Activated B cell treated with CpG ODN at 0.5 μM for 24 hours (primary cell): ENCODE measurements at regions not wholly inside any gene's neighbourhood (a gene's known extent, or its start where the extent isn't known, plus 50 kb on each side); places are given as distances from the start of the nearest gene placed in this dataset.

Experiments used
- ATAC-seq: fragments of 200-7000 bp; cut with Tn5 transposase; one replicate; pipeline ENCODE4 v1.10.0; 2021; ENCODE audit warnings: low read depth, mild to moderate bottlenecking, moderate library complexity
- CTCF ChIA-PET: fragments of 350-600 bp; sonication (Branson Sonifier 250); formaldehyde crosslinking; loops from one replicate; lab custom pipeline; 2021; ENCODE audit warnings: antibody characterized with exemption; lab: Charles Lee
- POLR2A ChIA-PET: fragments of 350-600 bp; sonication (Branson Sonifier 250); formaldehyde crosslinking; loops from one replicate; lab custom pipeline; 2021; ENCODE audit warnings: antibody characterized with exemption; lab: Charles Lee
- DNase-seq: peaks from one replicate; pipeline ENCODE4 v3.0.0; 2022
- H3K27ac Mint-ChIP-seq: one replicate; pipeline ENCODE4 v1.8.0; 2020; ENCODE audit warnings: mixed read lengths
- H3K27me3 Mint-ChIP-seq: one replicate; pipeline ENCODE4 v1.8.0; 2021; ENCODE audit warnings: mixed read lengths
- H3K36me3 Mint-ChIP-seq: one replicate; pipeline ENCODE4 v1.8.0; 2021; ENCODE audit warnings: low read depth, mixed read lengths
- H3K4me1 Mint-ChIP-seq: one replicate; pipeline ENCODE4 v1.8.0; 2021; ENCODE audit warnings: mixed read lengths
- H3K4me3 Mint-ChIP-seq: one replicate; pipeline ENCODE4 v1.8.0; 2020; ENCODE audit warnings: mild to moderate bottlenecking, mixed read lengths
- H3K9me3 Mint-ChIP-seq: one replicate; pipeline ENCODE4 v1.8.0; 2020; ENCODE audit warnings: mixed read lengths
- CTCF ChIP-seq: fragments of 200-600 bp; IDR thresholded peaks from one replicate; pipeline ENCODE4 v1.8.0; 2022; ENCODE audit warnings: antibody characterized with exemption, mild to moderate bottlenecking
- intact Hi-C: fragments of 100-400 bp; cut with micrococcal nuclease; formaldehyde crosslinking; loops from one replicate; pipeline ENCODE4 v1.15.1; 2024

DNA sequence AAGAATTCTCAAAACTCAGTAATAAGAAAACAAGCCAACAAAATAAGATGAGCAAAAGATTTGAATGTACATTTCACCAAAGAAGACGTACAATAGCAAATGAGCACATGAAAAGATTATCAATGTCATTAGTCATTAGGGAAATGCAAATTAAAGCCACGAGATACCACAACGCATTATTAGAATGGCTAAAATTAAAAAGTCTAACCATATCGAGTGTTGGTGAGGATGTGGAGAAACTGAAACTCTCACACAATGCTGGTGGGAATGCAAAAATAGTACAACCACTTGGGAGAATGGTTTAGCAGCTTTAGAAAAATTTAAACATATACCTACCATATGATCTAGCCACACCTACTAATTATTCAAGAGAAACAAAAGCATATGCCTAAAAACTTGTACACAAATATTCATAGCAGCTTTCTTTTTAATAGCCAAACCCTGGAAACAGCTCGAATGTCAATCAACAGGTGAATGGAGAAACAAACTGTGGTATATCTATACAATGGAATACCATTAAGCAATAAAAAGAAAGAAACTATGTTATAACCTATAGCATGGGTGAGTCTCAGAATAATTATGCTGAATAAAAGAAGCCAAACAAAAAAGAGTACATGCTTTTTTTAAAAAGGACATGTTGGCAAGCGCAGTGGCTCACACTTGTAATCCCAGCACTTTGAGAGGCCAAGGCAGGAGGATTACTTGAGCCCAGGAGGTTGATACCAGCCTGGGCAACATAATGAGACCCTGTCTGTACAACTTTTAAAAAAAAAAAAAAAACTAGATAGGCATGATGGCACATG is 103.6 kb downstream of the LITAF start:
- ChIA-PET POLR2A (interaction anchor here (0.6 kb wide), 2 partner anchors 11 to 59 kb away, joined by 3 read pairs; no protein-coding TSS in a partner anchor), CTCF (no interaction called here)
- H3K36me3 Mint-ChIP-seq, result peaks cover 23% of the 10 kb centered on the region
- H3K27ac Mint-ChIP-seq, result no peak overlapping the region
- no peak for ATAC-seq
- no peaks in the 10 kb centered on the region for H3K27me3 Mint-ChIP-seq
- H3K4me1 Mint-ChIP-seq, result no peaks in the 10 kb centered on the region
- peaks cover 24% of the 10 kb centered on the region for H3K9me3 Mint-ChIP-seq
- TF ChIP-seq CTCF, result no peak
- DNase-seq, result no peak
- no peak overlapping the region for H3K4me3 Mint-ChIP-seq
- intact Hi-C loops, result no loop called here

- Mint-ChIP-seq H3K4me1 (no peaks in the 10 kb centered on the region), H3K4me3 (no peak overlapping the region), H3K9me3 (peaks cover 24% of the 10 kb centered on the region), H3K27me3 (no peaks in the 10 kb centered on the region), H3K36me3 (peaks cover 23% of the 10 kb centered on the region), H3K27ac (no peak overlapping the region)
- POLR2A ChIA-PET, result no interaction called here
- DNase-seq, result no peak
- CTCF ChIA-PET, result no interaction called here
- intact Hi-C loops, result no loop called here
- ATAC-seq, result no peak
- TF ChIP-seq CTCF, result no peak
Observed at GRCh38 chr16:11484691-11485258, 101.9 kb downstream of the LITAF start.

DNA sequence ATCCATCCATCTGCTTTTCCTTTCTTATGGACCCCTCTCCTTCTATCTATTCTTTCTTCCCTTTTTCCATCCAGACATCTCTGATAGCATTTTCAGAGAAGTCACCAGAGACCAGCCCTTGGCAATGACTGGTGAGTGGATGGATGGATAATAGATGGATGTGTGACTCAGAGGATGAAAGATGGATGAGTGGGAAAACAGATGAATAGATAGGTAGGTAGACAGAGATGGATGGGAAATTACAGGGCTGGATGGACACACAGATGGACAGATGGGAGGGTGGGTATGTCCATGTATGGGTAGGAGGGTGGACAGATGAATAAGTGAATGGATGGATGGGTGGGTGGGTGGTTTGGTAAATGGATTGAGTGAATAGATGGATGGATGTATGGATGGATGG is 101.0 kb downstream of the LITAF start:
- no peak for DNase-seq
- intact Hi-C loops, result no loop called here
- no peaks in the 10 kb centered on the region for H3K4me1 Mint-ChIP-seq
- no peak for ATAC-seq
- no peak overlapping the region for H3K27ac Mint-ChIP-seq
- peaks cover 22% of the 10 kb centered on the region for H3K36me3 Mint-ChIP-seq
- no peaks in the 10 kb centered on the region for H3K27me3 Mint-ChIP-seq
- ChIA-PET CTCF (no interaction called here), POLR2A (no interaction called here)
- peaks cover 20% of the 10 kb centered on the region for H3K9me3 Mint-ChIP-seq
- H3K4me3 Mint-ChIP-seq, result no peak overlapping the region
- no peak for TF ChIP-seq CTCF

- CTCF ChIA-PET, result no interaction called here
- Mint-ChIP-seq H3K4me1 (no peaks in the 10 kb centered on the region), H3K4me3 (no peak overlapping the region), H3K9me3 (peaks cover 20% of the 10 kb centered on the region), H3K36me3 (peaks cover 21% of the 10 kb centered on the region), H3K27ac (no peak overlapping the region), H3K27me3 (no peaks in the 10 kb centered on the region)
- DNase-seq (no peak), ATAC-seq (no peak)
- POLR2A ChIA-PET, result no interaction called here
- no peak for TF ChIP-seq CTCF
- intact Hi-C loops, result no loop called here
Observed at GRCh38 chr16:11487289-11487688, 99.4 kb downstream of the LITAF start.

DNA sequence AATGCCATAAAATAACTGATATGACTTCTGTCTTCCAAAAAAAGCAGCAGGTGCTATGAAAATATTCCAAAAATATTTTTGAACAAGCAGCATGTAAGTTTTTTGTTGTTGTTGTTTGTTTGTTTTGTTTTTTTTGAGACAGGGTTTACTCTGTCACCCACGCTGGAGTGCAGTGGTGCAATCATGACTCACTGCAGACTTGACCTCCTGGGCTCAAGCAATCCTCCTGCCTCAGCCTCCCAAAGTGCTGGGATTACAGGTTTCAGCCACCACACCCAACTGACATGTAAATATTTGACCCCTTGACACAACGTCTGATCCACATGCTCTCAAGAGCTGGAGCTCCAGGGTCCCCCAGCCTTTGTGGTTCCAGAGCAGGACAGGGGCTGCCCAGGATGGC is 98.4 kb downstream of the LITAF start:
- CTCF ChIA-PET, result no interaction called here
- intact Hi-C loops, result no loop called here
- POLR2A ChIA-PET, result no interaction called here

More for the DNA sequence above, 98.4 kb downstream of the LITAF start:
- peaks cover 13% of the 10 kb centered on the region for H3K36me3 Mint-ChIP-seq
- no peak for TF ChIP-seq CTCF
- no peaks in the 10 kb centered on the region for H3K27me3 Mint-ChIP-seq
- ATAC-seq (no peak), DNase-seq (no peak)
- no peak overlapping the region for H3K27ac Mint-ChIP-seq
- peaks cover 16% of the 10 kb centered on the region for H3K9me3 Mint-ChIP-seq
- no peak overlapping the region for H3K4me3 Mint-ChIP-seq
- no peaks in the 10 kb centered on the region for H3K4me1 Mint-ChIP-seq
